Osteocyte (in vitro differentiated cells): ENCODE measurements at regions not wholly inside any gene's neighbourhood (a gene's known extent, or its start where the extent isn't known, plus 50 kb on each side); places are given as distances from the start of the nearest gene placed in this dataset.

ENCODE experiments used
- DNase-seq: peaks from one replicate; pipeline ENCODE4 v3.0.0; 2021; ENCODE audit warnings: mixed read lengths; ENCODE audit not compliant: unreplicated experiment; ENCODE audit errors: extremely low spot score
- H3K27ac Mint-ChIP-seq: one replicate; pipeline ENCODE4 v1.8.0; 2021; ENCODE audit warnings: mild to moderate bottlenecking, mixed read lengths; ENCODE audit not compliant: unreplicated experiment
- H3K27me3 Mint-ChIP-seq: one replicate; pipeline ENCODE4 v1.8.0; 2021; ENCODE audit warnings: mixed read lengths; ENCODE audit not compliant: unreplicated experiment
- H3K36me3 Mint-ChIP-seq: one replicate; pipeline ENCODE4 v1.8.0; 2021; ENCODE audit warnings: mixed read lengths; ENCODE audit not compliant: unreplicated experiment
- H3K4me1 Mint-ChIP-seq: one replicate; pipeline ENCODE4 v1.8.0; 2021; ENCODE audit warnings: mixed read lengths; ENCODE audit not compliant: unreplicated experiment
- H3K4me3 Mint-ChIP-seq: one replicate; pipeline ENCODE4 v1.8.0; 2021; ENCODE audit warnings: mild to moderate bottlenecking, moderate library complexity, mixed read lengths; ENCODE audit not compliant: unreplicated experiment
- H3K9me3 Mint-ChIP-seq: one replicate; pipeline ENCODE4 v1.8.0; 2021; ENCODE audit warnings: mixed read lengths; ENCODE audit not compliant: unreplicated experiment
- CTCF ChIP-seq: fragments of 200-600 bp; sonication (generic); IDR thresholded peaks from 2 replicates; pipeline ENCODE4 v1.5.0; 2021; ENCODE audit warnings: antibody characterized with exemption, mild to moderate bottlenecking, moderate library complexity

- Mint-ChIP-seq H3K9me3 (peaks cover 5% of the 10 kb centered on the region), H3K36me3 (no peaks in the 10 kb centered on the region), H3K27me3 (no peaks in the 10 kb centered on the region), H3K4me1 (peaks cover 13% of the 10 kb centered on the region), H3K4me3 (no peak overlapping the region), H3K27ac (no peak overlapping the region)
- DNase-seq: no peak
- no peak for TF ChIP-seq CTCF
Observed at GRCh38 chr5:125011014-125011413, 264.6 kb upstream of the ZNF608 start.

- no peak overlapping the region for H3K27ac Mint-ChIP-seq
Observed at GRCh38 chr5:125011419-125011818, 265.0 kb upstream of the ZNF608 start.

GRCh38 chr5:125011947-125012346 is 265.5 kb upstream of the ZNF608 start:
- DNase-seq: no peak
- Mint-ChIP-seq H3K27ac (no peak overlapping the region), H3K4me3 (no peak overlapping the region), H3K4me1 (peaks cover 9% of the 10 kb centered on the region), H3K27me3 (no peaks in the 10 kb centered on the region), H3K9me3 (peaks cover 5% of the 10 kb centered on the region), H3K36me3 (no peaks in the 10 kb centered on the region)
- TF ChIP-seq CTCF: no peak

More at GRCh38 chr5:125011419-125011818, 265.0 kb upstream of the ZNF608 start:
- H3K9me3 Mint-ChIP-seq: peaks cover 5% of the 10 kb centered on the region
- DNase-seq: no peak
- no peak for TF ChIP-seq CTCF
- H3K4me3 Mint-ChIP-seq: no peak overlapping the region
- peaks cover 11% of the 10 kb centered on the region for H3K4me1 Mint-ChIP-seq
- H3K27me3 Mint-ChIP-seq: no peaks in the 10 kb centered on the region
- no peaks in the 10 kb centered on the region for H3K36me3 Mint-ChIP-seq

- H3K4me3 Mint-ChIP-seq: no peak overlapping the region
- no peak for TF ChIP-seq CTCF
- H3K27me3 Mint-ChIP-seq: no peaks in the 10 kb centered on the region
- H3K36me3 Mint-ChIP-seq: no peaks in the 10 kb centered on the region
- no peak for DNase-seq
- no peak overlapping the region for H3K27ac Mint-ChIP-seq
- H3K9me3 Mint-ChIP-seq: peaks cover 4% of the 10 kb centered on the region
- peaks cover 9% of the 10 kb centered on the region for H3K4me1 Mint-ChIP-seq
Observed at GRCh38 chr5:125012727-125013451, 266.4 kb upstream of the ZNF608 start.

GRCh38 chr5:125014202-125014601 is 267.8 kb upstream of the ZNF608 start:
- H3K36me3 Mint-ChIP-seq: no peaks in the 10 kb centered on the region
- H3K4me1 Mint-ChIP-seq: peaks cover 9% of the 10 kb centered on the region
- no peak overlapping the region for H3K27ac Mint-ChIP-seq
- TF ChIP-seq CTCF: no peak
- DNase-seq: no peak
- no peaks in the 10 kb centered on the region for H3K27me3 Mint-ChIP-seq
- no peak overlapping the region for H3K4me3 Mint-ChIP-seq
- H3K9me3 Mint-ChIP-seq: no peaks in the 10 kb centered on the region
